Body of pancreas (tissue), 4 donors: ENCODE measurements at regions not wholly inside any gene's neighbourhood (a gene's known extent, or its start where the extent isn't known, plus 50 kb on each side); places are given as distances from the start of the nearest gene placed in this dataset.

Experiments
- ATAC-seq: fragments of 150-250 bp; one replicate; pipeline ENCODE4 v1.9.1; 2016
- DNase-seq, 4 donors: peaks; one replicate each; pipeline ENCODE4 v3.0.0-alpha.2; 2019
- H3K27ac ChIP-seq, 4 donors: fragments of 200-600 bp; sonication (generic); 1 replicate in 3 of 4; 2 replicates in 1 of 4; pipeline versions ENCODE4 v1.5.1 to v1.6.1; 2016 to 2019; ENCODE audit warnings: mild to moderate bottlenecking in 1 of 4, mixed read lengths in 1 of 4, moderate library complexity in 1 of 4
- H3K27me3 ChIP-seq, 2 donors: fragments of 200-600 bp; sonication (generic); one replicate each; pipeline ENCODE4 v1.6.0; 2016; ENCODE audit warnings: mild to moderate bottlenecking in 1 of 2
- H3K36me3 ChIP-seq, 2 donors: fragments of 200-600 bp; sonication (generic); replicated peaks in 1 of 2; 2 replicates each; pipeline ENCODE4 v1.5.1; 2016; ENCODE audit warnings: low read depth in 2 of 2; ENCODE audit not compliant: insufficient read depth in 1 of 2
- H3K4me1 ChIP-seq: fragments of 200-600 bp; sonication (generic); one replicate; pipeline ENCODE4 v1.6.0; 2016
- H3K4me3 ChIP-seq, 2 donors: fragments of 200-600 bp; sonication (generic); 1 replicate in 1 of 2; 2 replicates in 1 of 2; pipeline ENCODE4 v1.5.1; 2016 to 2019
- H3K9me3 ChIP-seq, 3 donors: fragments of 200-600 bp; sonication (generic); 1 replicate in 2 of 3; 2 replicates in 1 of 3; pipeline ENCODE4 v1.5.1; 2016
- POLR2A ChIP-seq, 3 donors: fragments of 450-650 bp; IDR thresholded peaks; one replicate each; pipeline ENCODE4 v1.6.1; 2016; ENCODE audit warnings: antibody characterized with exemption in 3 of 3, mild to moderate bottlenecking in 2 of 3
- WGBS, 2 donors: methylation state at CpG; one replicate each; pipeline ENCODE4 v1.1.5; 2017; 5-methylcytosine and 5-hydroxymethylcytosine counted together
- intact Hi-C: fragments of 100-400 bp; cut with DNase I; formaldehyde crosslinking; loops from one replicate; pipeline ENCODE4 v1.15.1; 2023
- TF ChIP-seq, protein P1 (sequence below), 7 experiments: fragments of 450-650 bp in 4 of 7; fragments of 200-600 bp in 3 of 7; sonication (generic) in 3 of 7; IDR thresholded peaks; one replicate each; pipeline ENCODE4 v1.5.1; 2016 to 2019; ENCODE audit warnings: antibody characterized with exemption in 7 of 7

DNA sequence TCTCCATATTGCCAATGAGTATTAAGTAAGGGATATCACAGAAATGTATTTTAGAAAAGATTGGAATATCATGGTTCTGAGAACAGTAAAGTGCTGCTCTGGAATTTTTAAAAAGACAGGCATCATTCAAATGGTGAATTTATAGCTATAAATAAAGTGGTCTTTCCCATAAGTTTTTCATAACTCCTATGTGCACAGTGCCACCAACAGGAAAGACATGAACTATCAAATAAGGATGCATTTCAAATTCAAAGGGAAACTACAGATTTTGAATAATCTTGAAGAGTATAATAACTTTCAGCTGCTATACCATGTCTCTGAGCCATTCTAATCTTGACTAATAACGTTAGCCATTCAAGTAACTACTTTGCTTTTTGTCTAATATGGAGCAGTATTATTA, 456.8 kb upstream of the GJE1 start:
- Histone ChIP-seq H3K27ac (no peak overlapping the region), H3K4me1 (no peaks in the 10 kb centered on the region), H3K36me3 (no peaks in the 10 kb centered on the region), H3K27me3 (no peaks in the 10 kb centered on the region), H3K4me3 (no peak overlapping the region), H3K9me3 (no peaks in the 10 kb centered on the region)
- DNase-seq (no peak), ATAC-seq (no peak)
- intact Hi-C loops = no loop called here
- TF ChIP-seq POLR2A (IDR thresholded peaks at IDR 0.05) = no peak
- TF ChIP-seq, protein P1, sequence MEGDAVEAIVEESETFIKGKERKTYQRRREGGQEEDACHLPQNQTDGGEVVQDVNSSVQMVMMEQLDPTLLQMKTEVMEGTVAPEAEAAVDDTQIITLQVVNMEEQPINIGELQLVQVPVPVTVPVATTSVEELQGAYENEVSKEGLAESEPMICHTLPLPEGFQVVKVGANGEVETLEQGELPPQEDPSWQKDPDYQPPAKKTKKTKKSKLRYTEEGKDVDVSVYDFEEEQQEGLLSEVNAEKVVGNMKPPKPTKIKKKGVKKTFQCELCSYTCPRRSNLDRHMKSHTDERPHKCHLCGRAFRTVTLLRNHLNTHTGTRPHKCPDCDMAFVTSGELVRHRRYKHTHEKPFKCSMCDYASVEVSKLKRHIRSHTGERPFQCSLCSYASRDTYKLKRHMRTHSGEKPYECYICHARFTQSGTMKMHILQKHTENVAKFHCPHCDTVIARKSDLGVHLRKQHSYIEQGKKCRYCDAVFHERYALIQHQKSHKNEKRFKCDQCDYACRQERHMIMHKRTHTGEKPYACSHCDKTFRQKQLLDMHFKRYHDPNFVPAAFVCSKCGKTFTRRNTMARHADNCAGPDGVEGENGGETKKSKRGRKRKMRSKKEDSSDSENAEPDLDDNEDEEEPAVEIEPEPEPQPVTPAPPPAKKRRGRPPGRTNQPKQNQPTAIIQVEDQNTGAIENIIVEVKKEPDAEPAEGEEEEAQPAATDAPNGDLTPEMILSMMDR (IDR thresholded peaks at IDR 0.05) = no peak
- WGBS, 2 donors = 27% methylated on average over 1 of the region's 1 CpG

DNA sequence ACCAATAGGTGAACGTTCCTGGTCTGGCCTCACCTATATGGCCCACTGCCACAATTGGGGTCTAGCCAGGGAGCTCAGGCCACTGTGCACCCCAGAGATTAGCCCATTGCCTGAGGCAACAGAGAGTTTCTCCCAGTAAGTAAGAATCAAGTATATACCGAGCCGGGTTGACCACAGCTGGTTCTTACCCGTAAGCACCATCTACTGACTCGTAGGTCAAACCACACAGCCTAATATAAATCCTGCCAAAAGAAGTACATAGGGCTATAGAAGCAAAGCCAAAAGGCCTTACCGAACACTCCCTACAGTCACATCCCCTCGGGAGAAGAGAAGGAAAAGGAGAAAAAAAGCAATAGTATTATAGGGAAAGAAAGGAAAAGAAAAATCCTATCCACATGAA, 463.6 kb upstream of the GJE1 start:
- Histone ChIP-seq H3K4me3 (no peak overlapping the region), H3K36me3 (no peaks in the 10 kb centered on the region), H3K9me3 (no peaks in the 10 kb centered on the region), H3K4me1 (no peaks in the 10 kb centered on the region), H3K27me3 (no peaks in the 10 kb centered on the region), H3K27ac (no peak overlapping the region)
- DNase-seq (no peak), ATAC-seq (no peak)
- no peak for TF ChIP-seq POLR2A (IDR thresholded peaks at IDR 0.05)
- TF ChIP-seq, protein P1 (IDR thresholded peaks at IDR 0.05) = no peak
- intact Hi-C loops = no loop called here
- 70 to 72% methylated on average over 7 of the region's 7 CpGs for WGBS, 2 donors

DNA sequence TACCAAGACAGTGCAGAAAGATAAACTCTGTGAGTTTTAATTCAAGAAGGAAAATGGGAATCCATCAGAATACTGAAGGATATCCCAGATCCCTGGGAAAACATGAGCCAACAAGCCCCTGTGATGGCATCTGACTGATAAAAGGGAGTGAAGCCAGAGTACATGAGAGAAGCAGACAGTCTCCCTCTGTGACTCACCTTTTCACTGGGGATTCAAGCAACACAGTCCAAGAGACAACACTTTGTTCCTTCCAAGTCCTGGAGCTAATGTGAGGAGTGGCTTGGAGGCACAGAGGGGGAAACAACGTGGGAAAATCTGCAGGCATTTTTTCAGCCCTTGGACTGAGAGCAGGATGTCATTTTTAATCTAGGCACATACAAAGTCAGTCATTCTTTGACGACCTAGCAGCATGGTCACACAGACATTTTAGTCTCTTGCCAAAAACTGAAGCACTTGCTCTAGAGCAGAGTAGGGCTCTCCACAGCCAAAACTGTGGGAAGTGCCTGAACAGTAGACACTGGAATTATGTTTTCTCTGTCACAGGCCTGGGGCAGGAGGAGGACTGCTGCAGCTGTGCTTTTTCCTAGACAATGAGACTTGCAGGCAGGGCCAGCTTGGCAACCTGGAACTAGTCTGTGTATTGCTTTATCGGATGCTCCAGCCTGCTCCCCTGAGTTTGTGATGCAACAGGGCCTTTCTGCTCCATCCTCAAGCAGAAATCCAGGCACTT, 465.0 kb upstream of the GJE1 start:
- Histone ChIP-seq H3K36me3 (no peaks in the 10 kb centered on the region), H3K4me3 (no peak overlapping the region), H3K27ac (no peak overlapping the region), H3K27me3 (no peaks in the 10 kb centered on the region), H3K4me1 (no peaks in the 10 kb centered on the region), H3K9me3 (no peaks in the 10 kb centered on the region)
- ATAC-seq = no peak
- intact Hi-C loops = no loop called here
- WGBS, 2 donors = 18 to 42% methylated on average over 2 to 3 of the region's 3 CpGs
- DNase-seq = no peak
- TF ChIP-seq, protein P1 (IDR thresholded peaks at IDR 0.05) = no peak
- TF ChIP-seq POLR2A (IDR thresholded peaks at IDR 0.05) = no peak

DNA sequence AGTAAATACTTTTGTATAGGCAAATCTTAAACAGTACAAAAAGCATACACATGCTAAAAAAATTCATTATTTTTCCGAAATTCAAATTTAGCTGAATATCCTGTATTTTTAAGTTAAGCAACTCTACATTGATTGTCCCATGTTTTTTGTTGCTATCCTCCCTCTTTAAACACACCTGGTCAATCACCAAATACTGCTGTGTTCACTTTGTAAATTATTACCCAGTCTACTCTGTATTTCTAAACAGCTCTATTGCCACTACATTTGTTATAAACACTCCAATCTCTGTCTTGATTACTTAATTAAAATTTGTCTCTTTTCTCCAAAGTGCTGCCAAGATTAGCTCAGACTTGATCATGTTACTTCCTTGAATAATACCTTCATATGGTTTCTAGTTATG, 466.5 kb upstream of the GJE1 start:
- no peaks in the 10 kb centered on the region for H3K27me3 ChIP-seq
- no peaks in the 10 kb centered on the region for H3K36me3 ChIP-seq
- intact Hi-C loops = no loop called here
- TF ChIP-seq, protein P1 (IDR thresholded peaks at IDR 0.05) = no peak
- no peak for TF ChIP-seq POLR2A (IDR thresholded peaks at IDR 0.05)
- no peaks in the 10 kb centered on the region for H3K9me3 ChIP-seq
- H3K4me1 ChIP-seq = no peaks in the 10 kb centered on the region
- DNase-seq (no peak), ATAC-seq (no peak)
- H3K27ac ChIP-seq = no peak overlapping the region
- 19 to 40% methylated on average over 1 of the region's 1 CpG for WGBS, 2 donors
- H3K4me3 ChIP-seq = no peak overlapping the region

DNA sequence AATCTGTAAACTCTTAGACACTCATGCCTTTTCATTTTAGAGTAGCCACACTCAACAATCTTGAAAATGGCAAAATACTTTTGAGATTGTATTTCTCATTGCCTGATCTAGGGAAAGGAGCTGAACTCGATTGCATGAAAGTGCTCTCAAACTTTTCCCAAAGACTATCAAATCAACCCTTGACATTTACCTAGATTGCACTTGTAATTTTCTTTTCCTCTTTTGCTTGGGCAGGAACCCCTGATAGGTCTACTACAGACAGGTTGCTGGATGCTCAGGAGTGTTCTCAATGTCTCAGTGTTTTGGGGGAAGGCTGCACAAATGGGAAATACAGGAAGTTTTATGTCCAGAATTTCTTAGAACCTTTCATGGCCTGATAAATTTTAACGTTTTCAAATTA, 468.0 kb upstream of the GJE1 start:
- no peaks in the 10 kb centered on the region for H3K27me3 ChIP-seq
- no peaks in the 10 kb centered on the region for H3K9me3 ChIP-seq
- no peaks in the 10 kb centered on the region for H3K36me3 ChIP-seq
- no peak overlapping the region for H3K27ac ChIP-seq
- ATAC-seq = no peak
- TF ChIP-seq POLR2A (IDR thresholded peaks at IDR 0.05) = no peak
- TF ChIP-seq, protein P1 (IDR thresholded peaks at IDR 0.05) = no peak
- DNase-seq = no peak
- no peaks in the 10 kb centered on the region for H3K4me1 ChIP-seq
- no peak overlapping the region for H3K4me3 ChIP-seq
- 45 to 59% methylated on average over 2 of the region's 2 CpGs for WGBS, 2 donors
- intact Hi-C loops = no loop called here
